ENCODE measurements at regions not wholly inside any gene's neighbourhood (a gene's known extent, or its start where the extent isn't known, plus 50 kb on each side); places are given as distances from the start of the nearest gene placed in this dataset.
"Not testable (repeated sequence)": the region's sequence is repeated elsewhere in the genome, so short reads cannot be mapped to it uniquely, and the experiment has no call there.

- no peak for DNase-seq (ENCODE audit: low read depth)
- no peak for TF ChIP-seq CTCF (IDR thresholded peaks at IDR 0.05; ENCODE audit: control insufficient read depth, insufficient read depth, low read depth, low read length, missing control alignments)
- H3K4me3 ChIP-seq (ENCODE audit: control insufficient read depth, low read depth, low read length), result no peak overlapping the region
Measured at GRCh38 chr9:93776873-93777272, 178.3 kb downstream of the BARX1 start.

- H3K4me3 ChIP-seq (ENCODE audit: control insufficient read depth, low read depth, low read length), result no peak overlapping the region
- TF ChIP-seq CTCF (IDR thresholded peaks at IDR 0.05; ENCODE audit: control insufficient read depth, insufficient read depth, low read depth, low read length, missing control alignments), result no peak
- no peak for DNase-seq (ENCODE audit: low read depth)
Measured at GRCh38 chr9:93776256-93776655, 178.9 kb downstream of the BARX1 start.

- no peak for DNase-seq (ENCODE audit: low read depth)
- H3K4me3 ChIP-seq (ENCODE audit: control insufficient read depth, low read depth, low read length), result no peak overlapping the region
- TF ChIP-seq CTCF (IDR thresholded peaks at IDR 0.05; ENCODE audit: control insufficient read depth, insufficient read depth, low read depth, low read length, missing control alignments), result no peak
Measured at GRCh38 chr9:93774331-93775102, 180.6 kb downstream of the BARX1 start.

- DNase-seq (ENCODE audit: low read depth), result no peak
- no peak for TF ChIP-seq CTCF (IDR thresholded peaks at IDR 0.05; ENCODE audit: control insufficient read depth, insufficient read depth, low read depth, low read length, missing control alignments)
- no peak overlapping the region for H3K4me3 ChIP-seq (ENCODE audit: control insufficient read depth, low read depth, low read length)
Measured at GRCh38 chr9:93771276-93771675, 183.9 kb downstream of the BARX1 start.

DNA sequence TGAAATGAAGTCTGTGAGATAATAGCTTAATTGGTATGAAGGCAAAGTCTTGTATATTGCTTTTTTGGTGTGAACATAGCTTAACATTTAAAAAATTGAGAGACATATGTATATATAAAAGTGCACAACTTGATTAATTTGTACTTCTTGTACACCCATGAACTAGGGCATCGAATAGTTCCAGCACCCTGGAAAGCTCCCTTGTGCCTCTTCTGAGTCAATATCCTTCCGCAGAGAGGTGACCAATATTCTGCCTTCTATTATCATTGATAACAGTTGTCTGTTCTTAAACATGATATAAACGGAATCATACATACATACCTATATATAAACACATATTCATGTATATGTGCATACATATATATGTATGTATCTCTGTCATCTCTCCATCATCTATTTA is 185.4 kb downstream of the PHF2 start:
- H3K4me3 ChIP-seq (ENCODE audit: control insufficient read depth, low read depth, low read length), result no peak overlapping the region
- DNase-seq (ENCODE audit: low read depth), result no peak
- TF ChIP-seq CTCF (IDR thresholded peaks at IDR 0.05; ENCODE audit: control insufficient read depth, insufficient read depth, low read depth, low read length, missing control alignments), result no peak

GRCh38 chr9:93750045-93750444 is 173.7 kb downstream of the PHF2 start:
- TF ChIP-seq CTCF (IDR thresholded peaks at IDR 0.05; ENCODE audit: control insufficient read depth, insufficient read depth, low read depth, low read length, missing control alignments), result no peak
- no peak for DNase-seq (ENCODE audit: low read depth)
- no peak overlapping the region for H3K4me3 ChIP-seq (ENCODE audit: control insufficient read depth, low read depth, low read length)

DNA sequence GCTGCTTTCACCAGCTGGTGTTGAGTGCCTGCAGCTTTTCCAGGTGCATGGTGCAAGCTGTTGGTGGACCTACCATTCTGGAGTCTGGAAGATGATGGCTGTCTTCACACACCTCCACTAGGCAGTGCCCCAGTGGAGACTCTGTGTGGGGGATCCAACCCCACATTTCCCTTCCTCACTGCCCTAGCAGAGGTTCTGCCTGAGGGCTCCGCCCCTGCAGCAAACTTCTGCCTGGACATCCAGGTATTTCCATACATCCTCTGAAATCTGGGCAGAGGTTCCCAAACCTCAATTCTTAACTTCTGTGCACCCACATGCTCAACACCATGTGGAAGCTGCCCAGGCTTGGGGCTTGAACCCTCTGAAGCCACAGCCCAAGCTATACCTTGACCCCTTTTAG is 172.4 kb downstream of the PHF2 start:
- H3K4me3 ChIP-seq (ENCODE audit: control insufficient read depth, low read depth, low read length); DNase-seq (ENCODE audit: low read depth): not testable (repeated sequence)

Measured in AG09309 (cell line).